SK-N-SH (cell line): ENCODE measurements at regions not wholly inside any gene's neighbourhood (a gene's known extent, or its start where the extent isn't known, plus 50 kb on each side); places are given as distances from the start of the nearest gene placed in this dataset.
A peak's percentile ranks its signal among the peaks of the same experiment; 100 is the strongest.

Experiments
- CTCF ChIA-PET: fragments of 300-600, 350-600 bp; formaldehyde crosslinking; extraction: SDS; loops from one replicate; lab custom pipeline; 2021; lab: Yijun Ruan, JAX
- POLR2A ChIA-PET: fragments of 350-600 bp; sonication (Branson Sonifier 250); formaldehyde crosslinking; extraction: SDS; loops from one replicate; lab custom pipeline; 2020; ENCODE audit warnings: antibody characterized with exemption, inconsistent platforms; lab: Yijun Ruan, JAX
- DNase-seq: peaks from one replicate; pipeline ENCODE4 v3.0.0; 2012
- H2AFZ ChIP-seq: fragments of 200-600 bp; sonication (generic); 2 replicates; pipeline ENCODE4 v1.8.1; 2016; ENCODE audit warnings: antibody characterized with exemption, mild to moderate bottlenecking, low read depth
- H3F3A ChIP-seq: fragments of 200-600 bp; sonication (generic); replicated peaks from 2 replicates; pipeline ENCODE3; 2016; ENCODE audit warnings: antibody characterized with exemption, mild to moderate bottlenecking; ENCODE audit not compliant: insufficient read depth
- H3K27ac ChIP-seq, 2 experiments: fragments of 200-500 bp in 1 of 2; fragments of 200-600 bp in 1 of 2; sonication (Bioruptor generic) in 1 of 2; sonication (generic), shearing (Covaris generic) in 1 of 2; 2 replicates each; pipeline versions ENCODE4 v1.5.1 to v1.6.1; 2014 to 2016; ENCODE audit warnings: low read depth in 2 of 2, inconsistent platforms in 1 of 2, low read length in 1 of 2, mild to moderate bottlenecking in 1 of 2, mixed read lengths in 1 of 2
- H3K27me3 ChIP-seq: fragments of 200-600 bp; sonication (generic), shearing (Covaris generic); 2 replicates; pipeline ENCODE4 v1.6.1; 2016; ENCODE audit warnings: mixed run types; ENCODE audit not compliant: insufficient read depth
- H3K36me3 ChIP-seq, 2 experiments: fragments of 200-500 bp in 1 of 2; fragments of 200-600 bp in 1 of 2; sonication (Bioruptor generic) in 1 of 2; sonication (generic) in 1 of 2; replicated peaks in 1 of 2; 2 replicates each; pipeline versions ENCODE3 to v1.5.1; 2014 to 2016; ENCODE audit warnings: low read length in 1 of 2, mild to moderate bottlenecking in 1 of 2; ENCODE audit not compliant: insufficient read depth in 2 of 2, control insufficient read depth in 1 of 2
- H3K4me1 ChIP-seq, 2 experiments: fragments of 200-500 bp in 1 of 2; fragments of 200-600 bp in 1 of 2; sonication (Bioruptor generic) in 1 of 2; sonication (generic), shearing (Covaris generic) in 1 of 2; 2 replicates each; pipeline versions ENCODE4 v1.5.1 to v1.6.1; 2014 to 2016; ENCODE audit warnings: low read depth in 1 of 2, low read length in 1 of 2, mixed run types in 1 of 2; ENCODE audit not compliant: insufficient read depth in 2 of 2, control insufficient read depth in 1 of 2
- H3K4me2 ChIP-seq: fragments of 200-600 bp; sonication (generic), shearing (Covaris generic); 2 replicates; pipeline ENCODE4 v1.6.1; 2017; ENCODE audit warnings: mixed run types
- H3K4me3 ChIP-seq, 2 experiments: fragments of 200-500 bp in 1 of 2; fragments of 200-600 bp in 1 of 2; sonication (Bioruptor generic) in 1 of 2; sonication (generic), shearing (Covaris generic) in 1 of 2; 2 replicates each; pipeline versions ENCODE4 v1.5.1 to v1.8.1; 2014 to 2016; ENCODE audit warnings: low read depth in 2 of 2, inconsistent platforms in 1 of 2, low read length in 1 of 2, mild to moderate bottlenecking in 1 of 2, mixed read lengths in 1 of 2, moderate library complexity in 1 of 2
- H3K79me2 ChIP-seq: fragments of 200-600 bp; sonication (generic); 2 replicates; pipeline ENCODE4 v1.8.1; 2017; ENCODE audit warnings: mild to moderate bottlenecking; ENCODE audit not compliant: insufficient read depth
- H3K9ac ChIP-seq: fragments of 200-600 bp; sonication (generic); 2 replicates; pipeline ENCODE4 v1.6.1; 2017; ENCODE audit warnings: mixed run types
- H3K9me2 ChIP-seq: fragments of 200-600 bp; sonication (generic); 2 replicates; pipeline ENCODE4 v1.6.1; 2017; ENCODE audit warnings: mixed run types
- H3K9me3 ChIP-seq: fragments of 200-600 bp; sonication (generic); 2 replicates; pipeline ENCODE4 v1.6.1; 2017; ENCODE audit warnings: mixed run types, mild to moderate bottlenecking, moderate library complexity
- H4K20me1 ChIP-seq: fragments of 200-600 bp; sonication (generic); 2 replicates; pipeline ENCODE4 v1.6.1; 2017; ENCODE audit warnings: mild to moderate bottlenecking, mixed run types; ENCODE audit not compliant: insufficient read depth
- CTCF ChIP-seq: fragments of 200-600 bp; sonication (generic); IDR thresholded peaks from 2 replicates; pipeline ENCODE4 v1.6.1; 2017; ENCODE audit warnings: antibody characterized with exemption, mild to moderate bottlenecking, moderate library complexity
- EP300 ChIP-seq, 2 experiments: IDR thresholded peaks; 2 replicates each; pipeline versions ENCODE4 v1.4.0 to v1.6.1; 2012; ENCODE audit warnings: borderline replicate concordance in 1 of 2, low read depth in 1 of 2, low read length in 1 of 2
- EZH2phosphoT487 ChIP-seq: fragments of 200-600 bp; sonication (generic); IDR thresholded peaks from 2 replicates; pipeline ENCODE4 v1.6.1; 2017; ENCODE audit warnings: low read depth, mixed run types, mild to moderate bottlenecking, antibody characterized with exemption, moderate library complexity, borderline replicate concordance
- FOXM1 ChIP-seq: IDR thresholded peaks from 2 replicates; pipeline ENCODE4 v1.4.0; 2012; ENCODE audit warnings: low read depth, mild to moderate bottlenecking
- GABPA ChIP-seq: IDR thresholded peaks from 2 replicates; pipeline ENCODE4 v1.4.0; 2012; ENCODE audit warnings: low read depth, mild to moderate bottlenecking
- GATA2 ChIP-seq: sonication (generic); formaldehyde crosslinking; IDR thresholded peaks from 2 replicates; pipeline ENCODE4 v1.5.0; 2020; ENCODE audit warnings: mild to moderate bottlenecking, missing genetic modification reagents
- IRF3 ChIP-seq: fragments of 150-350 bp; IDR thresholded peaks from 2 replicates; pipeline ENCODE4 v1.6.1; 2016; ENCODE audit warnings: mild to moderate bottlenecking, low read depth, low read length
- JUND ChIP-seq: IDR thresholded peaks from 2 replicates; pipeline ENCODE4 v1.4.0; 2012
- MXI1 ChIP-seq: IDR thresholded peaks from 2 replicates; pipeline ENCODE4 v1.6.1; 2012; ENCODE audit warnings: mild to moderate bottlenecking, low read depth, low read length, improper control_type of control experiment
- NFIC ChIP-seq: IDR thresholded peaks from 2 replicates; pipeline ENCODE4 v1.4.0; 2012; ENCODE audit warnings: borderline replicate concordance
- NRF1 ChIP-seq: IDR thresholded peaks from 2 replicates; pipeline ENCODE4 v1.6.1; 2012; ENCODE audit warnings: low read depth, mild to moderate bottlenecking, low read length
- PBX3 ChIP-seq: IDR thresholded peaks from 2 replicates; pipeline ENCODE4; 2012
- POLR2AphosphoS5 ChIP-seq: IDR thresholded peaks from 2 replicates; pipeline ENCODE4 v1.6.1; 2012; ENCODE audit warnings: low read depth, low read length
- RAD21 ChIP-seq: IDR thresholded peaks from 2 replicates; pipeline ENCODE4 v1.6.1; 2012; ENCODE audit warnings: mild to moderate bottlenecking, low read length
- RCOR1 ChIP-seq: fragments of 150-350 bp; IDR thresholded peaks from 2 replicates; pipeline ENCODE4 v1.6.1; 2017; ENCODE audit warnings: antibody characterized with exemption, low read length
- RFX5 ChIP-seq: IDR thresholded peaks from 2 replicates; pipeline ENCODE4 v1.6.1; 2012; ENCODE audit warnings: mild to moderate bottlenecking, improper control_type of control experiment, low read length
- RXRA ChIP-seq: IDR thresholded peaks from 2 replicates; pipeline ENCODE4 v1.4.0; 2012; ENCODE audit warnings: low read depth, mild to moderate bottlenecking, borderline replicate concordance
- SMC3 ChIP-seq: IDR thresholded peaks from 2 replicates; pipeline ENCODE4 v1.6.1; 2012; ENCODE audit warnings: low read depth, low read length, improper control_type of control experiment
- TCF12 ChIP-seq: IDR thresholded peaks from 2 replicates; pipeline ENCODE4 v1.4.0; 2012
- TEAD4 ChIP-seq: IDR thresholded peaks from 2 replicates; pipeline ENCODE4 v1.4.0; 2012; ENCODE audit warnings: mild to moderate bottlenecking, borderline replicate concordance; ENCODE audit not compliant: insufficient read depth
- USF1 ChIP-seq: IDR thresholded peaks from 2 replicates; pipeline ENCODE4 v1.4.0; 2012; ENCODE audit warnings: low read depth, borderline replicate concordance
- USF2 ChIP-seq: fragments of 150-350 bp; IDR thresholded peaks from 2 replicates; pipeline ENCODE4 v1.6.1; 2017; ENCODE audit warnings: antibody characterized with exemption, low read length, low read depth, borderline replicate concordance
- WGBS: methylation state at CpG from one replicate; pipeline ENCODE4 v1.1.6; 2017; ENCODE audit warnings: low lambda C conversion rate; 5-methylcytosine and 5-hydroxymethylcytosine counted together

- no peaks in the 10 kb centered on the region for H3K27me3 ChIP-seq
- WGBS = 24% methylated on average over 3 of the region's 3 CpGs
- no peak for TF ChIP-seq GABPA
- TF ChIP-seq POLR2AphosphoS5 = no peak
- no peak for TF ChIP-seq TEAD4
- TF ChIP-seq RFX5 = no peak
- TF ChIP-seq EP300 (IDR thresholded peaks at IDR 0.05; ENCODE audit: borderline replicate concordance in 1 of 2, low read depth in 1 of 2, low read length in 1 of 2) = no peak
- TF ChIP-seq MXI1 = no peak
- TF ChIP-seq USF2 = no peak
- no peaks in the 10 kb centered on the region; a peak in 1 of 4 replicates for H3K4me1 ChIP-seq
- no peaks in the 10 kb centered on the region for H3F3A ChIP-seq
- no peaks in the 10 kb centered on the region for H3K9me2 ChIP-seq
- no peaks in the 10 kb centered on the region for H3K9me3 ChIP-seq
- H3K36me3 ChIP-seq = no peaks in the 10 kb centered on the region
- no peak overlapping the region for H3K27ac ChIP-seq
- H3K4me3 ChIP-seq = no peak overlapping the region
- H2AFZ ChIP-seq = no peak overlapping the region
- peak; percentile 1 for DNase-seq
- no peak overlapping the region for H3K4me2 ChIP-seq
- no peak overlapping the region for H3K9ac ChIP-seq
- H3K79me2 ChIP-seq = no peaks in the 10 kb centered on the region
- no peaks in the 10 kb centered on the region for H4K20me1 ChIP-seq
- ChIA-PET POLR2A (no interaction called here), CTCF (no interaction called here)
Measured at GRCh38 chr20:12891643-12892042, 117.1 kb upstream of the SPTLC3 start.

- ChIA-PET POLR2A (no interaction called here), CTCF (interaction anchor here (0.6 kb wide), 2 partner anchors 923 to 1244 kb away, joined by 3 read pairs; no protein-coding TSS in a partner anchor)
- no peak overlapping the region for H2AFZ ChIP-seq
- H3K36me3 ChIP-seq = no peaks in the 10 kb centered on the region
- H3K9ac ChIP-seq = no peak overlapping the region
- no peaks in the 10 kb centered on the region for H3K9me2 ChIP-seq
- no peaks in the 10 kb centered on the region for H3K79me2 ChIP-seq
- H3F3A ChIP-seq = no peaks in the 10 kb centered on the region
- H3K27me3 ChIP-seq = no peaks in the 10 kb centered on the region
- no peak overlapping the region for H3K4me2 ChIP-seq
- no peak overlapping the region for H3K27ac ChIP-seq
- TF ChIP-seq EZH2phosphoT487 (no peak), NRF1 (no peak), RFX5 (no peak), PBX3 (no peak), GABPA (no peak), CTCF (no peak), RXRA (no peak), JUND (no peak), TCF12 (no peak), EP300 (IDR thresholded peaks at IDR 0.05; ENCODE audit: borderline replicate concordance in 1 of 2, low read depth in 1 of 2, low read length in 1 of 2) (no peak), IRF3 (no peak), FOXM1 (no peak), TEAD4 (no peak), RCOR1 (no peak), USF1 (no peak), USF2 (no peak), RAD21 (no peak), NFIC (no peak), SMC3 (no peak), GATA2 (CRISPR knock-in tag) (no peak)
- no peak overlapping the region for H3K4me3 ChIP-seq
- H3K9me3 ChIP-seq = no peaks in the 10 kb centered on the region
- 20% methylated on average over 4 of the region's 5 CpGs for WGBS
- no peaks in the 10 kb centered on the region; a peak in 1 of 4 replicates for H3K4me1 ChIP-seq
- no peaks in the 10 kb centered on the region for H4K20me1 ChIP-seq
- no peak for DNase-seq
Measured at GRCh38 chr20:12893019-12893418, 115.8 kb upstream of the SPTLC3 start.
